HepG2 (cell line): ENCODE measurements at regions not wholly inside any gene's neighbourhood (a gene's known extent, or its start where the extent isn't known, plus 50 kb on each side); places are given as distances from the start of the nearest gene placed in this dataset.

ENCODE experiments used
- ARID2 ChIP-seq: sonication (generic); formaldehyde crosslinking; IDR thresholded peaks from 2 replicates; pipeline ENCODE4 v1.8.1; 2022; ENCODE audit warnings: mild to moderate bottlenecking, missing genetic modification reagents, borderline replicate concordance
- CEBPB ChIP-seq: IDR thresholded peaks from 2 replicates; pipeline ENCODE4 v1.6.1; 2011; ENCODE audit warnings: low read depth, low read length, improper control_type of control experiment, borderline replicate concordance
- EP300 ChIP-seq, 3 experiments: sonication (generic) in 1 of 3; formaldehyde crosslinking in 1 of 3; IDR thresholded peaks; 2 replicates each; pipeline versions ENCODE4 v1.5.1 to v1.6.1; 2011 to 2020; ENCODE audit warnings: low read depth in 2 of 3, low read length in 2 of 3, borderline replicate concordance in 1 of 3, improper control_type of control experiment in 1 of 3, mild to moderate bottlenecking in 1 of 3, missing genetic modification reagents in 1 of 3, moderate library complexity in 1 of 3
- ESRRA ChIP-seq: sonication (generic); formaldehyde crosslinking; IDR thresholded peaks from 2 replicates; pipeline ENCODE4 v1.5.1; 2020; ENCODE audit warnings: mild to moderate bottlenecking, low read depth, missing genetic modification reagents
- JUND ChIP-seq: sonication (generic); formaldehyde crosslinking; IDR thresholded peaks from 2 replicates; pipeline ENCODE4 v1.8.0; 2022; ENCODE audit warnings: mild to moderate bottlenecking, missing genetic modification reagents
- NCOA5 ChIP-seq: sonication (generic); formaldehyde crosslinking; IDR thresholded peaks from 2 replicates; pipeline ENCODE4 v1.4.0; 2020; ENCODE audit warnings: missing genetic modification reagents
- RAD21 ChIP-seq: fragments of 450-650 bp; formaldehyde crosslinking; IDR thresholded peaks from 2 replicates; pipeline ENCODE4 v1.5.0; 2020; ENCODE audit warnings: mild to moderate bottlenecking
- SP2 ChIP-seq: sonication (generic); formaldehyde crosslinking; IDR thresholded peaks from 2 replicates; pipeline ENCODE4 v1.5.1; 2020; ENCODE audit warnings: mild to moderate bottlenecking, missing genetic modification reagents
- ZKSCAN5 ChIP-seq: sonication (generic); formaldehyde crosslinking; IDR thresholded peaks from 2 replicates; pipeline ENCODE4 v1.5.1; 2020; ENCODE audit warnings: mild to moderate bottlenecking, missing genetic modification reagents
- ZNF136 ChIP-seq: sonication (generic); formaldehyde crosslinking; IDR thresholded peaks from 2 replicates; pipeline ENCODE4 v1.8.1; 2022; ENCODE audit warnings: low read depth, mild to moderate bottlenecking, moderate library complexity, missing genetic modification reagents
- TF ChIP-seq, protein P1 (sequence below): sonication (generic); formaldehyde crosslinking; IDR thresholded peaks from 2 replicates; pipeline ENCODE4 v1.4.0; 2020; ENCODE audit warnings: missing genetic modification reagents
- TF ChIP-seq, protein P2 (sequence below): sonication (generic); formaldehyde crosslinking; IDR thresholded peaks from 2 replicates; pipeline ENCODE4 v1.4.0; 2020; ENCODE audit warnings: missing genetic modification reagents, borderline replicate concordance
- TF ChIP-seq, protein P3 (sequence below): sonication (generic); formaldehyde crosslinking; IDR thresholded peaks from 2 replicates; pipeline ENCODE4 v1.4.0; 2020; ENCODE audit warnings: low read depth, missing genetic modification reagents
- TF ChIP-seq, protein P4 (sequence below): sonication (generic); formaldehyde crosslinking; IDR thresholded peaks from 2 replicates; pipeline ENCODE4 v1.5.0; 2020; ENCODE audit warnings: mild to moderate bottlenecking, missing genetic modification reagents, moderate library complexity

DNA sequence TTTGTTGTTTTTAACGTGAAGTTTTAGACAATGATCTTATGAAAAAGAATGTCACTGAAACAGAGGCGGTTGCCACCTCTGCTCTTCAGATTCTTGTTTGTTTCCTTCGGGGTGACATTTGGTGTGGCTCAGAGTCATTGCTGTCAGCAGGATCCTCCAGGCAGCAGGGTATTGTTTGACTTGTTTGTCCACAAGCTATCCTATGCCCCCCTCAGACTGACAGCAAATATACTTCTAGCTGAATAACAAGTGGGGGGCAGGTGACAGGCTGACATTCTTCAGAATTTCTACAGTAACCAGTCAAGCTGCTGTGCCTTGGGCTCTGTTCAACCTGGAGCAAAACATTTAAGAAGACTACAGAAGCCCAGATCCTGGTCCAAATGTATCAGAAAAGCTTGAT lies 383.3 kb downstream of the YTHDC2 start:
- no peak for TF ChIP-seq JUND (CRISPR knock-in tag)
- TF ChIP-seq RAD21: no peak
- TF ChIP-seq ESRRA (CRISPR knock-in tag): no peak
- no peak for TF ChIP-seq SP2 (CRISPR knock-in tag)
- TF ChIP-seq, protein P1, sequence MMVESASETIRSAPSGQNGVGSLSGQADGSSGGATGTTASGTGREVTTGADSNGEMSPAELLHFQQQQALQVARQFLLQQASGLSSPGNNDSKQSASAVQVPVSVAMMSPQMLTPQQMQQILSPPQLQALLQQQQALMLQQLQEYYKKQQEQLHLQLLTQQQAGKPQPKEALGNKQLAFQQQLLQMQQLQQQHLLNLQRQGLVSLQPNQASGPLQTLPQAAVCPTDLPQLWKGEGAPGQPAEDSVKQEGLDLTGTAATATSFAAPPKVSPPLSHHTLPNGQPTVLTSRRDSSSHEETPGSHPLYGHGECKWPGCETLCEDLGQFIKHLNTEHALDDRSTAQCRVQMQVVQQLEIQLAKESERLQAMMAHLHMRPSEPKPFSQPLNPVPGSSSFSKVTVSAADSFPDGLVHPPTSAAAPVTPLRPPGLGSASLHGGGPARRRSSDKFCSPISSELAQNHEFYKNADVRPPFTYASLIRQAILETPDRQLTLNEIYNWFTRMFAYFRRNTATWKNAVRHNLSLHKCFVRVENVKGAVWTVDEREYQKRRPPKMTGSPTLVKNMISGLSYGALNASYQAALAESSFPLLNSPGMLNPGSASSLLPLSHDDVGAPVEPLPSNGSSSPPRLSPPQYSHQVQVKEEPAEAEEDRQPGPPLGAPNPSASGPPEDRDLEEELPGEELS (CRISPR knock-in tag): no peak
- TF ChIP-seq, protein P2, sequence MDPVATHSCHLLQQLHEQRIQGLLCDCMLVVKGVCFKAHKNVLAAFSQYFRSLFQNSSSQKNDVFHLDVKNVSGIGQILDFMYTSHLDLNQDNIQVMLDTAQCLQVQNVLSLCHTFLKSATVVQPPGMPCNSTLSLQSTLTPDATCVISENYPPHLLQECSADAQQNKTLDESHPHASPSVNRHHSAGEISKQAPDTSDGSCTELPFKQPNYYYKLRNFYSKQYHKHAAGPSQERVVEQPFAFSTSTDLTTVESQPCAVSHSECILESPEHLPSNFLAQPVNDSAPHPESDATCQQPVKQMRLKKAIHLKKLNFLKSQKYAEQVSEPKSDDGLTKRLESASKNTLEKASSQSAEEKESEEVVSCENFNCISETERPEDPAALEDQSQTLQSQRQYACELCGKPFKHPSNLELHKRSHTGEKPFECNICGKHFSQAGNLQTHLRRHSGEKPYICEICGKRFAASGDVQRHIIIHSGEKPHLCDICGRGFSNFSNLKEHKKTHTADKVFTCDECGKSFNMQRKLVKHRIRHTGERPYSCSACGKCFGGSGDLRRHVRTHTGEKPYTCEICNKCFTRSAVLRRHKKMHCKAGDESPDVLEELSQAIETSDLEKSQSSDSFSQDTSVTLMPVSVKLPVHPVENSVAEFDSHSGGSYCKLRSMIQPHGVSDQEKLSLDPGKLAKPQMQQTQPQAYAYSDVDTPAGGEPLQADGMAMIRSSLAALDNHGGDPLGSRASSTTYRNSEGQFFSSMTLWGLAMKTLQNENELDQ (CRISPR knock-in tag): no peak
- no peak for TF ChIP-seq ARID2 (CRISPR knock-in tag)
- TF ChIP-seq ZKSCAN5 (CRISPR knock-in tag): no peak
- TF ChIP-seq ZNF136: no peak
- TF ChIP-seq, protein P3, sequence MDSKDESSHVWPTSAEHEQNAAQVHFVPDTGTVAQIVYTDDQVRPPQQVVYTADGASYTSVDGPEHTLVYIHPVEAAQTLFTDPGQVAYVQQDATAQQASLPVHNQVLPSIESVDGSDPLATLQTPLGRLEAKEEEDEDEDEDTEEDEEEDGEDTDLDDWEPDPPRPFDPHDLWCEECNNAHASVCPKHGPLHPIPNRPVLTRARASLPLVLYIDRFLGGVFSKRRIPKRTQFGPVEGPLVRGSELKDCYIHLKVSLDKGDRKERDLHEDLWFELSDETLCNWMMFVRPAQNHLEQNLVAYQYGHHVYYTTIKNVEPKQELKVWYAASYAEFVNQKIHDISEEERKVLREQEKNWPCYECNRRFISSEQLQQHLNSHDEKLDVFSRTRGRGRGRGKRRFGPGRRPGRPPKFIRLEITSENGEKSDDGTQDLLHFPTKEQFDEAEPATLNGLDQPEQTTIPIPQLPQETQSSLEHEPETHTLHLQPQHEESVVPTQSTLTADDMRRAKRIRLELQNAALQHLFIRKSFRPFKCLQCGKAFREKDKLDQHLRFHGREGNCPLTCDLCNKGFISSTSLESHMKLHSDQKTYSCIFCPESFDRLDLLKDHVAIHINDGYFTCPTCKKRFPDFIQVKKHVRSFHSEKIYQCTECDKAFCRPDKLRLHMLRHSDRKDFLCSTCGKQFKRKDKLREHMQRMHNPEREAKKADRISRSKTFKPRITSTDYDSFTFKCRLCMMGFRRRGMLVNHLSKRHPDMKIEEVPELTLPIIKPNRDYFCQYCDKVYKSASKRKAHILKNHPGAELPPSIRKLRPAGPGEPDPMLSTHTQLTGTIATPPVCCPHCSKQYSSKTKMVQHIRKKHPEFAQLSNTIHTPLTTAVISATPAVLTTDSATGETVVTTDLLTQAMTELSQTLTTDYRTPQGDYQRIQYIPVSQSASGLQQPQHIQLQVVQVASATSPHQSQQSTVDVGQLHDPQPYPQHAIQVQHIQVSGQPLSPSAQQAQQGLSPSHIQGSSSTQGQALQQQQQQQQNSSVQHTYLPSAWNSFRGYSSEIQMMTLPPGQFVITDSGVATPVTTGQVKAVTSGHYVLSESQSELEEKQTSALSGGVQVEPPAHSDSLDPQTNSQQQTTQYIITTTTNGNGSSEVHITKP (CRISPR knock-in tag): no peak
- TF ChIP-seq CEBPB: no peak
- no peak for TF ChIP-seq NCOA5 (CRISPR knock-in tag)
- TF ChIP-seq, protein P4, sequence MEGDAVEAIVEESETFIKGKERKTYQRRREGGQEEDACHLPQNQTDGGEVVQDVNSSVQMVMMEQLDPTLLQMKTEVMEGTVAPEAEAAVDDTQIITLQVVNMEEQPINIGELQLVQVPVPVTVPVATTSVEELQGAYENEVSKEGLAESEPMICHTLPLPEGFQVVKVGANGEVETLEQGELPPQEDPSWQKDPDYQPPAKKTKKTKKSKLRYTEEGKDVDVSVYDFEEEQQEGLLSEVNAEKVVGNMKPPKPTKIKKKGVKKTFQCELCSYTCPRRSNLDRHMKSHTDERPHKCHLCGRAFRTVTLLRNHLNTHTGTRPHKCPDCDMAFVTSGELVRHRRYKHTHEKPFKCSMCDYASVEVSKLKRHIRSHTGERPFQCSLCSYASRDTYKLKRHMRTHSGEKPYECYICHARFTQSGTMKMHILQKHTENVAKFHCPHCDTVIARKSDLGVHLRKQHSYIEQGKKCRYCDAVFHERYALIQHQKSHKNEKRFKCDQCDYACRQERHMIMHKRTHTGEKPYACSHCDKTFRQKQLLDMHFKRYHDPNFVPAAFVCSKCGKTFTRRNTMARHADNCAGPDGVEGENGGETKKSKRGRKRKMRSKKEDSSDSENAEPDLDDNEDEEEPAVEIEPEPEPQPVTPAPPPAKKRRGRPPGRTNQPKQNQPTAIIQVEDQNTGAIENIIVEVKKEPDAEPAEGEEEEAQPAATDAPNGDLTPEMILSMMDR (CRISPR knock-in tag): no peak
- TF ChIP-seq EP300 (IDR thresholded peaks at IDR 0.05; ENCODE audit: low read depth in 2 of 2, low read length in 2 of 2): no peak
- no peak for TF ChIP-seq EP300 (CRISPR knock-in tag; IDR thresholded peaks at IDR 0.05; ENCODE audit: borderline replicate concordance)
